ENCODE measurements at regions not wholly inside any gene's neighbourhood (a gene's known extent, or its start where the extent isn't known, plus 50 kb on each side); places are given as distances from the start of the nearest gene placed in this dataset.
"Not testable (repeated sequence)": the region's sequence is repeated elsewhere in the genome, so short reads cannot be mapped to it uniquely, and the experiment has no call there.

- FAIRE-seq (no peak), DNase-seq (ENCODE audit: insufficient read length, low spot score) (no peak)
These were observed 352.3 kb upstream of the CCNH start for GRCh38 chr5:87765009-87765408.

- DNase-seq (ENCODE audit: insufficient read length, low spot score) (no peak), FAIRE-seq (no peak)
These were observed 349.9 kb upstream of the CCNH start for GRCh38 chr5:87762631-87763030.

- no peak for DNase-seq (ENCODE audit: insufficient read length, low spot score)
- no peak for FAIRE-seq
These were observed 344.2 kb upstream of the CCNH start for GRCh38 chr5:87756951-87757350.

- no peak for FAIRE-seq
- DNase-seq (ENCODE audit: insufficient read length, low spot score): no peak
These were observed 342.6 kb upstream of the CCNH start for GRCh38 chr5:87755360-87755759.

GRCh38 chr5:87754009-87754757 is 341.5 kb upstream of the CCNH start:
- FAIRE-seq (no peak), DNase-seq (ENCODE audit: insufficient read length, low spot score) (no peak)

GRCh38 chr5:87752362-87752761 is 339.6 kb upstream of the CCNH start:
- DNase-seq (ENCODE audit: insufficient read length, low spot score) (no peak), FAIRE-seq (no peak)

GRCh38 chr5:87751824-87752223 is 339.1 kb upstream of the CCNH start:
- FAIRE-seq: no peak
- no peak for DNase-seq (ENCODE audit: insufficient read length, low spot score)

- FAIRE-seq: no peak
- DNase-seq (ENCODE audit: insufficient read length, low spot score): no peak
These were observed 334.2 kb upstream of the CCNH start for GRCh38 chr5:87746891-87747377.

- no peak for FAIRE-seq
- no peak for DNase-seq (ENCODE audit: insufficient read length, low spot score)
These were observed 333.6 kb upstream of the CCNH start for GRCh38 chr5:87746341-87746740.

GRCh38 chr5:87741881-87742280 is 329.2 kb upstream of the CCNH start:
- FAIRE-seq: no peak
- DNase-seq (ENCODE audit: insufficient read length, low spot score): no peak

- DNase-seq (ENCODE audit: insufficient read length, low spot score): no peak
- no peak for FAIRE-seq
These were observed 323.2 kb upstream of the CCNH start for GRCh38 chr5:87735923-87736322.

GRCh38 chr5:87733897-87734296 is 321.2 kb upstream of the CCNH start:
- DNase-seq (ENCODE audit: insufficient read length, low spot score) (no peak), FAIRE-seq (no peak)

- no peak for FAIRE-seq
- DNase-seq (ENCODE audit: insufficient read length, low spot score): no peak
These were observed 320.4 kb upstream of the CCNH start for GRCh38 chr5:87732875-87733768.

GRCh38 chr5:87729781-87730180 is 317.1 kb upstream of the CCNH start:
- DNase-seq (ENCODE audit: insufficient read length, low spot score): no peak
- no peak for FAIRE-seq

- FAIRE-seq: no peak
- DNase-seq (ENCODE audit: insufficient read length, low spot score): no peak
These were observed 309.6 kb upstream of the CCNH start for GRCh38 chr5:87722286-87722685.

- not testable (repeated sequence) for DNase-seq (ENCODE audit: insufficient read length, low spot score); FAIRE-seq
These were observed 305.6 kb upstream of the CCNH start for GRCh38 chr5:87718224-87718925.

GRCh38 chr5:87717761-87718160 is 305.0 kb upstream of the CCNH start:
- FAIRE-seq (no peak), DNase-seq (ENCODE audit: insufficient read length, low spot score) (no peak)

- no peak for FAIRE-seq
- no peak for DNase-seq (ENCODE audit: insufficient read length, low spot score)
These were observed 293.1 kb upstream of the CCNH start for GRCh38 chr5:87705876-87706275.

GRCh38 chr5:87686975-87687374 is 274.2 kb upstream of the CCNH start:
- no peak for DNase-seq (ENCODE audit: insufficient read length, low spot score)
- no peak for FAIRE-seq

GRCh38 chr5:87686018-87686417 is 273.3 kb upstream of the CCNH start:
- no peak for FAIRE-seq

GRCh38 chr5:87674235-87674634 is 261.5 kb upstream of the CCNH start:
- DNase-seq (ENCODE audit: insufficient read length, low spot score): no peak
- no peak for FAIRE-seq

More at GRCh38 chr5:87686018-87686417, 273.3 kb upstream of the CCNH start:
- no peak for DNase-seq (ENCODE audit: insufficient read length, low spot score)

Measured in GM19239 (cell line).